HL-60/S4 (cell line): ENCODE measurements at regions not wholly inside any gene's neighbourhood (a gene's known extent, or its start where the extent isn't known, plus 50 kb on each side); places are given as distances from the start of the nearest gene placed in this dataset.

ENCODE experiments used
- in situ Hi-C: fragments of 300-500 bp; cut with MboI; formaldehyde crosslinking; loops from 2 replicates; pipeline ENCODE4 v1.14.3; 2022; ENCODE audit warnings: low sequenced_read_pairs

GRCh38 chr5:96287136-96287535 is 145.9 kb downstream of the PCSK1 start:
- in situ Hi-C loops, result no loop called here

- in situ Hi-C loops, result no loop called here
Observed at GRCh38 chr5:96285823-96286222, 147.2 kb downstream of the PCSK1 start.

- in situ Hi-C loops, result no loop called here
Observed at GRCh38 chr5:96284727-96285389, 148.2 kb downstream of the PCSK1 start.

- in situ Hi-C loops, result no loop called here
Observed at GRCh38 chr5:96283589-96283988, 149.5 kb downstream of the PCSK1 start.

- in situ Hi-C loops, result no loop called here
Observed at GRCh38 chr5:96282020-96282419, 151.0 kb downstream of the PCSK1 start.

- in situ Hi-C loops, result no loop called here
Observed at GRCh38 chr5:96280946-96281393, 152.1 kb downstream of the PCSK1 start.

- in situ Hi-C loops, result no loop called here
Observed at GRCh38 chr5:96279801-96280542, 153.1 kb downstream of the PCSK1 start.

GRCh38 chr5:96278981-96279380 is 154.1 kb downstream of the PCSK1 start:
- in situ Hi-C loops, result no loop called here

- in situ Hi-C loops, result no loop called here
Observed at GRCh38 chr5:96275051-96275450, 158.0 kb downstream of the PCSK1 start.

GRCh38 chr5:96265487-96265886 is 167.6 kb downstream of the PCSK1 start:
- in situ Hi-C loops, result no loop called here

GRCh38 chr5:96264047-96264446 is 169.0 kb downstream of the PCSK1 start:
- in situ Hi-C loops, result no loop called here

GRCh38 chr5:96262105-96262504 is 170.9 kb downstream of the PCSK1 start:
- in situ Hi-C loops, result no loop called here

- in situ Hi-C loops, result no loop called here
Observed at GRCh38 chr5:96260009-96260408, 173.0 kb downstream of the PCSK1 start.

- in situ Hi-C loops, result no loop called here
Observed at GRCh38 chr5:96259151-96259772, 173.8 kb downstream of the PCSK1 start.

GRCh38 chr5:96258692-96259091 is 174.4 kb downstream of the PCSK1 start:
- in situ Hi-C loops, result no loop called here

- in situ Hi-C loops, result no loop called here
Observed at GRCh38 chr5:96257904-96258303, 175.1 kb downstream of the PCSK1 start.

GRCh38 chr5:96256795-96257470 is 176.1 kb downstream of the PCSK1 start:
- in situ Hi-C loops, result no loop called here

GRCh38 chr5:96254980-96255691 is 177.9 kb downstream of the PCSK1 start:
- in situ Hi-C loops, result no loop called here

GRCh38 chr5:96253140-96253539 is 179.9 kb downstream of the PCSK1 start:
- in situ Hi-C loops, result no loop called here

GRCh38 chr5:96252596-96252995 is 180.5 kb downstream of the PCSK1 start:
- in situ Hi-C loops, result no loop called here

GRCh38 chr5:96250782-96251181 is 182.3 kb downstream of the PCSK1 start:
- in situ Hi-C loops, result no loop called here
